Vagina (tissue), 2 donors: ENCODE measurements at regions not wholly inside any gene's neighbourhood (a gene's known extent, or its start where the extent isn't known, plus 50 kb on each side); places are given as distances from the start of the nearest gene placed in this dataset.

Experiments used
- DNase-seq, 2 donors: peaks; one replicate each; pipeline ENCODE4 v3.0.0-alpha.2; 2017; ENCODE audit errors: extremely low spot score in 2 of 2
- H3K27ac ChIP-seq: fragments of 200-600 bp; sonication (generic); one replicate; pipeline ENCODE4 v1.5.1; 2019
- H3K27me3 ChIP-seq: fragments of 200-600 bp; sonication (generic); one replicate; pipeline ENCODE4 v1.5.1; 2019
- H3K36me3 ChIP-seq, 2 donors: fragments of 200-600 bp; sonication (generic); one replicate each; pipeline ENCODE4 v1.5.1; 2017 to 2019
- H3K4me1 ChIP-seq: fragments of 200-600 bp; sonication (generic); one replicate; pipeline ENCODE4 v1.5.1; 2019
- H3K4me3 ChIP-seq, 2 donors: fragments of 200-600 bp; sonication (generic); 1 replicate in 1 of 2; 2 replicates in 1 of 2; pipeline ENCODE4 v1.5.1; 2016 to 2019
- H3K9me3 ChIP-seq: fragments of 200-600 bp; sonication (generic); one replicate; pipeline ENCODE4 v1.5.1; 2019
- POLR2A ChIP-seq, 2 donors: fragments of 450-650 bp; IDR thresholded peaks; one replicate each; pipeline ENCODE4 v1.6.1; 2017; ENCODE audit warnings: antibody characterized with exemption in 2 of 2, mild to moderate bottlenecking in 2 of 2, moderate library complexity in 2 of 2
- POLR2AphosphoS5 ChIP-seq, 2 donors: sonication (generic); formaldehyde crosslinking; IDR thresholded peaks; one replicate each; pipeline ENCODE4 v1.9.0; 2017; ENCODE audit warnings: antibody characterized with exemption in 2 of 2, mild to moderate bottlenecking in 2 of 2, low read depth in 1 of 2; ENCODE audit not compliant: insufficient read depth in 1 of 2
- intact Hi-C: fragments of 100-400 bp; cut with DNase I; formaldehyde crosslinking; loops from one replicate; pipeline ENCODE4 v1.15.1; 2023
- TF ChIP-seq, protein P1 (sequence below), 3 experiments: fragments of 450-650 bp in 2 of 3; fragments of 200-600 bp in 1 of 3; sonication (generic) in 1 of 3; IDR thresholded peaks; one replicate each; pipeline ENCODE4 v1.5.1; 2017 to 2019; ENCODE audit warnings: antibody characterized with exemption in 3 of 3, mild to moderate bottlenecking in 2 of 3, moderate library complexity in 2 of 3

DNA sequence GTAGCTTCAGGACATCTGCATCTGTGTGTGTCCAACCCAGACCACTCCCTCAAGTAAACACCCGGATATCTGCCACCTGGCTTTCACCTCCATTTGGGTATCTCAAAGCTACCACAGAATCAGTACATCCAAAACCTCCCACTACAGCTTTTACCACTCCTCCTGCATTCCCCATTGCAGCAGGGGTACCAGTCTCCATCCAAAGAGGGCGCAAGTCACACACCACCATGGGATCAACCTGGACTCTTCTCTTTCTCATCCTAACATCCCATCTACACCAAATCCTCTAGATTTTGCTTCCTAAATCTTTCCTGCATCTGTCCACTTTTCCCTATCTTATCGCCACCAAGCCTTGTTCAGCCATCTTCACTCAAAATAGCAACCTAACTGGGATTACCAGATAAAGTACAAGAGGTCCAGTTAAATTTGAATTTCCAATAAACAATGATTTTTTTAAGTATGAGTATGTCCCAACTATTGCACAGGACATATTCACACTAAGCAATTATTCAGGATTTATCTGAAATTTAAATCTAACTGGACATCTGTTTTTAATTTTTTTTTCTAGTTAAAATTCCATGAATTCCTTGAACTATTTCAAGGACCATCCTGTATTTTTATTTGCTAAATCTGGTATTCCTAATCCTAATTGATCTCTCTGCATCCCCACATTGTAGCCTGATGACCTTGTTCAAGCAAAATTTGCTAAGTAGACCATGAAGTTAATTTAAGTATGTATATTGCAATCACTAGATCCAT is 164.3 kb upstream of the MLN start:
- no peak for TF ChIP-seq POLR2A (IDR thresholded peaks at IDR 0.05)
- TF ChIP-seq, protein P1, sequence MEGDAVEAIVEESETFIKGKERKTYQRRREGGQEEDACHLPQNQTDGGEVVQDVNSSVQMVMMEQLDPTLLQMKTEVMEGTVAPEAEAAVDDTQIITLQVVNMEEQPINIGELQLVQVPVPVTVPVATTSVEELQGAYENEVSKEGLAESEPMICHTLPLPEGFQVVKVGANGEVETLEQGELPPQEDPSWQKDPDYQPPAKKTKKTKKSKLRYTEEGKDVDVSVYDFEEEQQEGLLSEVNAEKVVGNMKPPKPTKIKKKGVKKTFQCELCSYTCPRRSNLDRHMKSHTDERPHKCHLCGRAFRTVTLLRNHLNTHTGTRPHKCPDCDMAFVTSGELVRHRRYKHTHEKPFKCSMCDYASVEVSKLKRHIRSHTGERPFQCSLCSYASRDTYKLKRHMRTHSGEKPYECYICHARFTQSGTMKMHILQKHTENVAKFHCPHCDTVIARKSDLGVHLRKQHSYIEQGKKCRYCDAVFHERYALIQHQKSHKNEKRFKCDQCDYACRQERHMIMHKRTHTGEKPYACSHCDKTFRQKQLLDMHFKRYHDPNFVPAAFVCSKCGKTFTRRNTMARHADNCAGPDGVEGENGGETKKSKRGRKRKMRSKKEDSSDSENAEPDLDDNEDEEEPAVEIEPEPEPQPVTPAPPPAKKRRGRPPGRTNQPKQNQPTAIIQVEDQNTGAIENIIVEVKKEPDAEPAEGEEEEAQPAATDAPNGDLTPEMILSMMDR (IDR thresholded peaks at IDR 0.05): no peak
- TF ChIP-seq POLR2AphosphoS5 (IDR thresholded peaks at IDR 0.05; ENCODE audit: insufficient read depth in 1 of 2, low read depth in 1 of 2): no peak
- no peak overlapping the region for H3K4me3 ChIP-seq
- intact Hi-C loops: no loop called here
- H3K4me1 ChIP-seq: no peaks in the 10 kb centered on the region
- H3K36me3 ChIP-seq: no peaks in the 10 kb centered on the region
- no peaks in the 10 kb centered on the region for H3K27me3 ChIP-seq
- DNase-seq: no peak
- no peaks in the 10 kb centered on the region for H3K9me3 ChIP-seq
- no peak overlapping the region for H3K27ac ChIP-seq

DNA sequence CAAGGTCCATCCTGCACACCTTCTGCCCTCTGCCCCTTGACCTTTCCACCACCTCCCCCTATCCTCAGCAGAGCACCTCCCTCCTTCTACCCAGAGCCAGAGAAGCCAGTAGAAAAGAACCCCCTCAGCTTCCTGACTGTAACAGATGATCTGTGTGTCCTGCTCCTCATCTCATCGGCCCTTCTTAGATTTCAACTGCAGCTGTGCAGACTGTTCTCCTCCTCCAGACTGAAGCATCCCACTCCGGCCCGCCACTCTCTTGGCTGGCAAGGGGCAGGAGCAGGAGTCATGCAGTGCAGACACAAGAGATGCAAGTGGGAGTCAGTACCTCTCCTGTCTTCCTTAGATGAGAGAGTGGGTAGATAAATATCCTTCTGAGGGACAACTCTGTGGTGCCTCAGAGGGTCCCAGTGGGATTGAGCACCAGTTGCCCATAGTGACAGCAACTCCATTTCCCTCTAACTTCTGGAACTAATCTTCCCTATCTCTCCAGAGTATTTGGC is 163.5 kb upstream of the MLN start:
- no peaks in the 10 kb centered on the region for H3K36me3 ChIP-seq
- no peaks in the 10 kb centered on the region for H3K27me3 ChIP-seq
- no peak for DNase-seq
- H3K4me3 ChIP-seq: no peak overlapping the region
- H3K9me3 ChIP-seq: no peaks in the 10 kb centered on the region
- TF ChIP-seq POLR2AphosphoS5 (IDR thresholded peaks at IDR 0.05; ENCODE audit: insufficient read depth in 1 of 2, low read depth in 1 of 2) (no peak), POLR2A (IDR thresholded peaks at IDR 0.05) (no peak)
- TF ChIP-seq, protein P1 (IDR thresholded peaks at IDR 0.05): no peak
- no peak overlapping the region for H3K27ac ChIP-seq
- intact Hi-C loops: no loop called here
- peaks cover 8% of the 10 kb centered on the region for H3K4me1 ChIP-seq

DNA sequence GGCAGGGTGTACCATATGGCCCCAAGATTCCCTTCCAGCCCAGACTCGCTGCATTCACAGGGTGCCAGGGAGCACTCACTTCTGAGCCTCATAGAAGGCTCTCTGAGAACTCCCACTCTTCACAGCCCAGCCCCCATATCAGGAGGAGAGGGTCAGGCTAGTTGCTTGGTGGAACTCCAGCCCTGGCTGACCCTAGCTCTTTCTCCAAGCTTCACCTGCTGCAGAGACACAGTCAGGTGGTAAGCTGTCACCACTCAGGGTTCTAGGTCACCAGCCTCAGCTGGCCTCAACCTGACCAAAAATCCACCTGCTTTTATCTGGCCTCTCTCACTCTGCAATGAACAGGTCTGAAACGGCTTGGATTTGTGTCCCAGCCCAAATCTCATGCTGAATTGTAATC is 162.7 kb upstream of the MLN start:
- no peak for DNase-seq
- intact Hi-C loops: no loop called here
- Histone ChIP-seq H3K4me3 (no peak overlapping the region), H3K4me1 (peaks cover 12% of the 10 kb centered on the region), H3K27me3 (no peaks in the 10 kb centered on the region), H3K9me3 (no peaks in the 10 kb centered on the region), H3K27ac (no peak overlapping the region), H3K36me3 (no peaks in the 10 kb centered on the region)
- no peak for TF ChIP-seq POLR2A (IDR thresholded peaks at IDR 0.05)
- TF ChIP-seq POLR2AphosphoS5 (IDR thresholded peaks at IDR 0.05; ENCODE audit: insufficient read depth in 1 of 2, low read depth in 1 of 2): no peak
- TF ChIP-seq, protein P1 (IDR thresholded peaks at IDR 0.05): no peak

DNA sequence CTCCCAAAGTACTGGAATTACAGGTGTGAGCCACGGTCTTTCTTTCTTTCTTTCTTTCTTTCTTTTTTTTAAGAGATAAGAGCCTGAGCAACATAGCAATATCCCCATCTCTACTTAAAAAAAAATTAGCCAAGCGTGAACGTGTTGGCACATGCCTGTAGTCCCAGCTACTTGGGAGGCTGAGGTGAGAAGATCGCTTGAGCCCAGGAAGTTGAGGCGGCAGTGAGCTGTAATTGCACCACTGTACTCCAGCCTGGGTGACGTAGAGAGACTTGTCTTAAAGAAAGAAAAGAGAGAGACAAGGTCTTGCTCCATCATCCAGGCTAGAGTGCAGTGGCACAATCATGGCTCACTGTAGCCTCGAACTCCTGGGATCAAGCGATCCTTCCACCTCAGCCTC is 162.0 kb upstream of the MLN start:
- TF ChIP-seq, protein P1 (IDR thresholded peaks at IDR 0.05): no peak
- no peak for TF ChIP-seq POLR2A (IDR thresholded peaks at IDR 0.05)
- no peak for TF ChIP-seq POLR2AphosphoS5 (IDR thresholded peaks at IDR 0.05; ENCODE audit: insufficient read depth in 1 of 2, low read depth in 1 of 2)
- Histone ChIP-seq H3K27ac (no peak overlapping the region), H3K27me3 (no peaks in the 10 kb centered on the region), H3K4me1 (peaks cover 12% of the 10 kb centered on the region), H3K36me3 (no peaks in the 10 kb centered on the region), H3K9me3 (no peaks in the 10 kb centered on the region), H3K4me3 (no peak overlapping the region)
- intact Hi-C loops: no loop called here
- DNase-seq: no peak

DNA sequence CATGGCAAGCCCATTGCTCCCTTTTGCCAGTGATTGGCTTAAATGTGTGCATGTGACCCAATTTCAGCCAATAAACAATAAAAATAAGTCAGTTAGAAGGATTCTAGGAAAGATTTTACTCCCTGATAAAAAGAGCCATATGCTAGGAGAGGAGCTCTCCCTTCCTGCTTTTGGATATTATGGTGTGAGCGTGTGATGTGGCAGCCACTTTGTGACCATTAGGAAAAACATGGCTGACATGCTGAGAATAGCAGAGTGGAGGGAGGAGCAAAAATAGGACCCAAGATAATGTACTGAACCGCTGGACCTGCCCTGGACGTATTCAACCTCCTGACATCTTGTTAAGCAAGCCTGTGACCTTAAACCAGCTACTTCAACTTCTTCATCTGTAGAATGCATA is 160.6 kb upstream of the MLN start:
- no peak for DNase-seq
- no peaks in the 10 kb centered on the region for H3K27me3 ChIP-seq
- H3K9me3 ChIP-seq: no peaks in the 10 kb centered on the region
- no peak overlapping the region for H3K27ac ChIP-seq
- H3K4me1 ChIP-seq: peaks cover 12% of the 10 kb centered on the region
- TF ChIP-seq POLR2AphosphoS5 (IDR thresholded peaks at IDR 0.05; ENCODE audit: insufficient read depth in 1 of 2, low read depth in 1 of 2) (no peak), POLR2A (IDR thresholded peaks at IDR 0.05) (no peak)
- TF ChIP-seq, protein P1 (IDR thresholded peaks at IDR 0.05): no peak
- no peaks in the 10 kb centered on the region for H3K36me3 ChIP-seq
- intact Hi-C loops: no loop called here
- H3K4me3 ChIP-seq: no peak overlapping the region
